Spleen (tissue), 7 donors: ENCODE measurements at regions not wholly inside any gene's neighbourhood (a gene's known extent, or its start where the extent isn't known, plus 50 kb on each side); places are given as distances from the start of the nearest gene placed in this dataset.

Source experiments
- POLR2A ChIP-seq, 3 donors: fragments of 450-650 bp; IDR thresholded peaks; one replicate each; pipeline ENCODE4 v1.5.1; 2017; ENCODE audit warnings: antibody characterized with exemption in 3 of 3, mild to moderate bottlenecking in 1 of 3
- POLR2AphosphoS5 ChIP-seq, 3 donors: sonication (generic); formaldehyde crosslinking; IDR thresholded peaks; one replicate each; pipeline ENCODE4 v1.5.1; 2017; ENCODE audit warnings: antibody characterized with exemption in 3 of 3
- TF ChIP-seq, protein P1 (sequence below), 11 experiments: fragments of 200-600 bp in 7 of 11; fragments of 450-650 bp in 4 of 11; sonication (generic) in 4 of 11; IDR thresholded peaks in 8 of 11; conservative IDR thresholded peaks in 3 of 11; 1 replicate in 7 of 11; 2 replicates in 4 of 11; pipeline versions ENCODE4 v1.4.0 to v1.8.0; 2016 to 2021; ENCODE audit warnings: antibody characterized with exemption in 11 of 11, inconsistent platforms in 4 of 11, mild to moderate bottlenecking in 1 of 11
- donor health status: DM: no; HTN: no; CAD: no; lungs with moderate emphysema.
- donor health status: DM: no; HTN: no; CAD: no.
- donor health status: DM: no; HTN: no; CAD: no.

DNA sequence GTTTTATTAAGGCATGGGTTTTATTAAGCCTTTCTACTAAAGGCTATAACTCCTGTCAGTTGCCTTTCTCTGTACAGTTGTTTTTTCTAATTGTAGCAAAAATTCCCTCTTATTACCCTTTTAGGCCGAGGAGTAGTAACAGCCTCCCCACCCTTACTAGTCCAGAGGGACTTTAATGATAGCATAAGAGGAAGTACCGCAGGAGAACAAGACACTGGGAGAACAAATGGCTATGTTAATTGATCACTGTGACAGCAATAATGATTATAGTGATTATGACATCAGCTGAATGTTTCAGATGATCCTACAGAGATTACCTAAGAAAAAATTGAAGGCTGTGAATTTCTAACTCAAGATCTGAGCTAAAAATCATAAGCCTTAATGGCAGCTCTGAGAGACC is 383.0 kb upstream of the PTBP2 start:
- TF ChIP-seq POLR2AphosphoS5 (IDR thresholded peaks at IDR 0.05) (no peak), POLR2A (IDR thresholded peaks at IDR 0.05) (no peak)
- TF ChIP-seq, protein P1, sequence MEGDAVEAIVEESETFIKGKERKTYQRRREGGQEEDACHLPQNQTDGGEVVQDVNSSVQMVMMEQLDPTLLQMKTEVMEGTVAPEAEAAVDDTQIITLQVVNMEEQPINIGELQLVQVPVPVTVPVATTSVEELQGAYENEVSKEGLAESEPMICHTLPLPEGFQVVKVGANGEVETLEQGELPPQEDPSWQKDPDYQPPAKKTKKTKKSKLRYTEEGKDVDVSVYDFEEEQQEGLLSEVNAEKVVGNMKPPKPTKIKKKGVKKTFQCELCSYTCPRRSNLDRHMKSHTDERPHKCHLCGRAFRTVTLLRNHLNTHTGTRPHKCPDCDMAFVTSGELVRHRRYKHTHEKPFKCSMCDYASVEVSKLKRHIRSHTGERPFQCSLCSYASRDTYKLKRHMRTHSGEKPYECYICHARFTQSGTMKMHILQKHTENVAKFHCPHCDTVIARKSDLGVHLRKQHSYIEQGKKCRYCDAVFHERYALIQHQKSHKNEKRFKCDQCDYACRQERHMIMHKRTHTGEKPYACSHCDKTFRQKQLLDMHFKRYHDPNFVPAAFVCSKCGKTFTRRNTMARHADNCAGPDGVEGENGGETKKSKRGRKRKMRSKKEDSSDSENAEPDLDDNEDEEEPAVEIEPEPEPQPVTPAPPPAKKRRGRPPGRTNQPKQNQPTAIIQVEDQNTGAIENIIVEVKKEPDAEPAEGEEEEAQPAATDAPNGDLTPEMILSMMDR (IDR thresholded peaks at IDR 0.05 in 8 of 11, conservative IDR thresholded peaks at IDR 0.05 in 3 of 11), result no peak
